IPS-20b (cell line): ENCODE measurements at regions not wholly inside any gene's neighbourhood (a gene's known extent, or its start where the extent isn't known, plus 50 kb on each side); places are given as distances from the start of the nearest gene placed in this dataset.

Source experiments
- H3K27ac ChIP-seq: one replicate; pipeline ENCODE4 v1.5.1; 2013; ENCODE audit warnings: low read length
- H3K27me3 ChIP-seq: 2 replicates; pipeline ENCODE4 v1.6.1; 2013; ENCODE audit warnings: mild to moderate bottlenecking, low read length, inconsistent platforms; ENCODE audit not compliant: insufficient read depth
- H3K36me3 ChIP-seq: 2 replicates; pipeline ENCODE4 v1.6.1; 2013; ENCODE audit warnings: low read depth, mild to moderate bottlenecking, inconsistent platforms, low read length, moderate library complexity; ENCODE audit not compliant: insufficient read depth
- H3K4me1 ChIP-seq: 2 replicates; pipeline ENCODE4 v1.6.1; 2013; ENCODE audit warnings: mild to moderate bottlenecking, control low read depth, inconsistent platforms, low read length, moderate library complexity; ENCODE audit not compliant: insufficient read depth
- H3K4me3 ChIP-seq: 2 replicates; pipeline ENCODE4 v1.5.1; 2013; ENCODE audit warnings: mild to moderate bottlenecking, low read length, inconsistent platforms
- H3K9ac ChIP-seq: 2 replicates; pipeline ENCODE4 v1.6.1; 2013; ENCODE audit warnings: low read depth, mild to moderate bottlenecking, inconsistent platforms, low read length, moderate library complexity
- H3K9me3 ChIP-seq: 2 replicates; pipeline ENCODE4 v1.6.1; 2013; ENCODE audit warnings: mild to moderate bottlenecking, low read depth, low read length, inconsistent platforms; ENCODE audit not compliant: insufficient read depth

DNA sequence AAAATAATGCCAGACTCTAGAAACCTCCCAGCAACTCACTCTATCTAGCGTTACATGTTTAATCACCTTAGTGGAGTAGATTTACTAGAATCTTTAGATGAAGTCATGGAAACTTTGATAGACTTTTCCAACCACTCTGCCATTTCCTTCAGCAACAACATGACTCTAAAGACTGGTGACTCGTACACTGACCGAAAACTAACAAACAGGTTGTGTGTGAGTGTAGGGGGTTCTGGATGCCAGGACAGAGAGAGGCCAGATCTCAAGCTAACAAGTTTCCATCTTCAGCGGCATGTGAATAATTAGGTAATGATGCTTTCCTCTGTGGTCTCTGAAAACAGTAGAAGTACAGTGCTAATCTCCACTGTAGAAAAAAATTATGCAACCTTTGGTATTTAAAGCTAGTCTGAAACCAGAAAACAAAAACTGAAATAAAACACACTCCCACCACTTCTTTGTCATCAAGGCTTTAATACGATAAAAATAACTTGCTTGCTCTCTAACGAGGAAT lies 286.4 kb downstream of the PRDM5 start:
- Histone ChIP-seq H3K9me3 (no peaks in the 10 kb centered on the region), H3K36me3 (no peaks in the 10 kb centered on the region), H3K4me3 (no peak overlapping the region), H3K9ac (no peak overlapping the region), H3K27ac (no peak overlapping the region), H3K4me1 (no peaks in the 10 kb centered on the region; the same call in 1 of the 2 replicates), H3K27me3 (no peaks in the 10 kb centered on the region)

DNA sequence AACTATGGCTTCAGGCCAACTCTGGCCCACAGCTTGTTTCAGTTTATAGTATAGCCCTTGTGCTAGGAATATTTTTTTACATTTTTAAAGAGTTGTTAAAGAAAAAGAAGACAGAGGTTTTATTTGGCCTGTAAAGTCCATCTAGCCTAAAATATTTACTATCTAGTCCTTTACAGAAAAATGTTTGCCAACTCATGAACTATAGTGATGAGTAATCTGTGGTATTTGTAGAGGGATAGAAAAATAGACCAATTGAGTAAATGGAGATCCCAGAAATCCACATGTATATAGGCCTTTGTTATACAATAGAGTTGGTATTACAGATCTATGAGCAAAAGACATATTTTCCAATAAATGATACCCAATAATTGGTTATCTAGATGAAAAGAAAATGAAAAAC lies 288.7 kb downstream of the PRDM5 start:
- Histone ChIP-seq H3K36me3 (no peaks in the 10 kb centered on the region), H3K4me3 (no peak overlapping the region), H3K27ac (no peak overlapping the region), H3K9ac (no peak overlapping the region), H3K27me3 (no peaks in the 10 kb centered on the region), H3K4me1 (no peaks in the 10 kb centered on the region; the same call in 1 of the 2 replicates), H3K9me3 (no peaks in the 10 kb centered on the region)

DNA sequence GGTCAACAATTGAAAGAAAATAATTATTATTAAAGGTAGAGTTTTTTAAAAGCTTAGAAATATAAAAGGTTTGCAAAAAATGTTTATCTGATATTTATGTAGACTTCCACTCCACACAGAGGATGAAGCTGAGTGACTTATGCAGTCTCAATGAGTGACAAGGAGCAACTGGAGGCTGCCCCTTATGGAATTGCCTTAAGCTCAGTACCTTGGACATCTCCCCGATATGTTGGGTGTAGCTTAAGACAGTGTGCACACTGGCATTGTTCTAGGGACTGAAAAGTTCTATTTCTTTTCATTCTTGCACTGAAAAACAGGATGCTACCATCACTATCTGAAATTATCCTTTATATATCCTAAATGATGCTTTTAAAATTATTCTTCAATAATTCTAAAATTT lies 292.1 kb downstream of the PRDM5 start:
- Histone ChIP-seq H3K4me3 (no peak overlapping the region), H3K4me1 (no peaks in the 10 kb centered on the region; the same call in 1 of the 2 replicates), H3K9ac (no peak overlapping the region)

DNA sequence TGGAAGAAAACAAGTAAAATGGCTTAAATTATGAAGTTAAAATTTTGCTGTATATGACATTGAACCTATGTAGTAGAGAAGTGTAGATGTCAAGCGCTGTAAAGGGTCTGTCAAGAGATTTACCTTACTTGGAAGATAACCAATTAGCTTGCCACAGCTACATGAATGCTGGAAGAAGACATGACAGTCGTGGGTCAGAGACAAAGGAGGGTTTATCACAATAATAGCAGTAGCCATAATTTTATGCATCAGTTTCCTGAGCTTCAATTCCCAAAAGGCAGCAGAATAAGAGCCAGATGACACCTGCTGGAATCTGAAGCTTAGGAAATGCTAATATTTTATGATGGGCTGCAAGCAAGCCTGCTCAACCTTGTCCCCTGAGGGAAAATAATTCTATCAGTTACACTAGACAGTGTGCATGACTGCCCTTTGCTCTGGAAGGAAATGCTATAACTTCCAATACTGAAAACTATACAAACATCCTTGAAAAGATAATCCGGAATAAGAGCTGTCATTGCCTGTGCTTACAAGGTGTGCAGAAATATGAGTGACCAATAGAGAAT lies 292.9 kb downstream of the PRDM5 start:
- Histone ChIP-seq H3K9ac (no peak overlapping the region), H3K27ac (no peak overlapping the region), H3K9me3 (no peaks in the 10 kb centered on the region), H3K27me3 (no peaks in the 10 kb centered on the region), H3K4me3 (no peak overlapping the region), H3K4me1 (no peaks in the 10 kb centered on the region), H3K36me3 (no peaks in the 10 kb centered on the region)

More for the DNA sequence above, 292.1 kb downstream of the PRDM5 start:
- no peaks in the 10 kb centered on the region for H3K9me3 ChIP-seq
- no peak overlapping the region for H3K27ac ChIP-seq
- H3K36me3 ChIP-seq = no peaks in the 10 kb centered on the region
- H3K27me3 ChIP-seq = no peaks in the 10 kb centered on the region

DNA sequence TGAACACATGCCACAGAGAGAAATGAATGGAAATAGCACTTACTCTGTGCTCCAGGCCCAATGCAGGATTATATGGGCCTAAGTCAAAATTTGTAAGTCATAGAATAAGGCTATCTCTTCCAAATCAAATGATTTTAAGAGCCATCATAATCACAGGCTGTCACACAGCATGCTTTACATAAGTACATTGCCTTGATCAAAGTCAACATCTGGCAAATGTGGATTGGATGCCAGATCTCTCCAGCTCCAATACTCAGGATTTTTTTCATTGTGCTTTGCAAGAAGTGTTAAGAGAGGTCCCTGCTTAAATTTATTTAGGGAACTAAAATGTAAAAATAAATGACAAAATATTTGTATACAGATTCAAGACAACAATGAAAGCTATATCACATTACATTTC lies 299.9 kb downstream of the PRDM5 start:
- H3K9me3 ChIP-seq = no peaks in the 10 kb centered on the region
- H3K27me3 ChIP-seq = no peaks in the 10 kb centered on the region
- no peak overlapping the region for H3K27ac ChIP-seq
- H3K4me1 ChIP-seq = no peaks in the 10 kb centered on the region
- H3K36me3 ChIP-seq = no peaks in the 10 kb centered on the region
- no peak overlapping the region for H3K9ac ChIP-seq
- no peak overlapping the region for H3K4me3 ChIP-seq

DNA sequence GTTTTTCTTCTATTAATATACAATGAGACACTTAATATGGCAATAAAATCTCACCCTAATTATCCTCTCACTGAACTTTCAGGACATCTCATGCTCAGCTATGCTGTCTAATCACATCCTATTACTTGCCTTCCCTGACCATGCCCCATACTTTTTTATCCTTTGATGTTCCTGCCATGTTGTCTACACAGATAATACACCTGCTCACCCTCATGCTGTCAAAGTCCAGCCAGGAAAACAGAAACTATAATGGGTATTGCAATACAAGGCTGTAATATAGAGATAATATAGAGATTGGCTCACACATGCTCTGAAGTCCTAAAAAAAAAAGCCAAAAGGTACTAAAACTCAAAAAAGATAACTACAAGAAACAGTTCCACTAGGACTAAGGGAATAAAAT lies 305.4 kb downstream of the PRDM5 start:
- Histone ChIP-seq H3K9ac (no peak overlapping the region), H3K9me3 (no peaks in the 10 kb centered on the region), H3K4me3 (no peak overlapping the region), H3K27me3 (no peaks in the 10 kb centered on the region), H3K36me3 (no peaks in the 10 kb centered on the region), H3K4me1 (no peaks in the 10 kb centered on the region), H3K27ac (no peak overlapping the region)

DNA sequence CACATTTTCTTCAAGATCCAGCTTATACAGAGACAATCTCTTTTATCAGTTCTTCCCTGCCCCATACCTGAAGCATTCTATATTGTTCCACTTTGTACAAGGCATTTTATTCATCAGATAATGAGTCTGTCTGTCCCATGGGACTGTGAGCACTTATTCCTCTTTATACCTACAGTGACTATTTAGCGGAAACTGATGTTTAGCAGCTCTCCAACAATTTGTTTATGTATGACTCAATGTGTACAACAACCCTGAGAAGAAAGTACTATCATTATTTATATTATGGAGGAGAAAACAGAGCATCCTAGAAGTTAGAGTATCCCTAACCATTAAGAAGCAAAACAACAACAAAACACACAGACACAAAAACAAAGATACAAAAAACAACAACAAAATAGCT lies 306.5 kb downstream of the PRDM5 start:
- no peaks in the 10 kb centered on the region for H3K4me1 ChIP-seq
- no peaks in the 10 kb centered on the region for H3K27me3 ChIP-seq
- H3K9me3 ChIP-seq = no peaks in the 10 kb centered on the region
- no peak overlapping the region for H3K9ac ChIP-seq
- no peaks in the 10 kb centered on the region for H3K36me3 ChIP-seq
- H3K27ac ChIP-seq = no peak overlapping the region
- H3K4me3 ChIP-seq = no peak overlapping the region

DNA sequence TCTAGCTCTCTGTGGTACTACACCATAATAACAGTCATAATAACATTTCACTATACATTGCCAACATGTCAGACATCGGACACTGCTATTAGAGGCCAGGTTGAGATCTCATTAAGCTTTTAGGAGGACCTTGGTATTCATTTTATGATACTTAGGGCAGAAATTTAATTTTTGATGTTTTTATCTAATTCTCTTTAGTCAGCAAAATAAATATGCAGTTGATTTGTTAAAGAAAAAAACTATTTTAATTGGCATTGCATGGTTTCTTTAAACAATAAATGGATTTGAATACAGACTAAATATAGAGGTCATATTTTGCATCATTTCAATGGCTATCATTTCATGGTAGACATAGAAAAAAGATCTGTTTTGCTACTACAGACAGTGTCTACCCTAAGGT lies 308.7 kb downstream of the PRDM5 start:
- no peaks in the 10 kb centered on the region for H3K9me3 ChIP-seq
- H3K27me3 ChIP-seq = no peaks in the 10 kb centered on the region
- H3K4me3 ChIP-seq = no peak overlapping the region
- no peak overlapping the region for H3K9ac ChIP-seq
- H3K4me1 ChIP-seq = no peaks in the 10 kb centered on the region
- H3K36me3 ChIP-seq = no peaks in the 10 kb centered on the region
- no peak overlapping the region for H3K27ac ChIP-seq

DNA sequence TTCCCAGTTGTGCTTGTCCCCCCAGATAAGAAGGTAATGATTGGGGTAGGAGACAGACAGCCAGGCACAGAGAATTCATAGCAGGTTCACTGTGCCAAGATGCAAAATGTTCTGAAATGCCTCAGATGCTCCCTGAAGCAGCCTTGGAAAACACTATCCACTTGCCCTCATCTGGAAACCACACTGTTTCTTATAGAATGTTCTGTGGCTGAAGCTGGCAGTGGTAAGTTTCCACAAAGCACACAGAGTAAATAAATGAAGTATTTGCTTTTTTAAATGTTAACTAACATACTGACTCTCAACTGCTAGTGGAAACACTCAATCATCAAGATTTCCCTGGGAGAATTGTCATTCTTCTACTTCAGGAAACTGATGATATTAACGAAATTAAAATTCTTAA lies 311.4 kb downstream of the PRDM5 start:
- H3K9me3 ChIP-seq = peaks cover 6% of the 10 kb centered on the region; the same call in 1 of the 2 replicates
- no peaks in the 10 kb centered on the region for H3K27me3 ChIP-seq
- H3K4me3 ChIP-seq = no peak overlapping the region
- no peak overlapping the region for H3K27ac ChIP-seq
- H3K36me3 ChIP-seq = no peaks in the 10 kb centered on the region
- no peak overlapping the region for H3K9ac ChIP-seq
- no peaks in the 10 kb centered on the region for H3K4me1 ChIP-seq

DNA sequence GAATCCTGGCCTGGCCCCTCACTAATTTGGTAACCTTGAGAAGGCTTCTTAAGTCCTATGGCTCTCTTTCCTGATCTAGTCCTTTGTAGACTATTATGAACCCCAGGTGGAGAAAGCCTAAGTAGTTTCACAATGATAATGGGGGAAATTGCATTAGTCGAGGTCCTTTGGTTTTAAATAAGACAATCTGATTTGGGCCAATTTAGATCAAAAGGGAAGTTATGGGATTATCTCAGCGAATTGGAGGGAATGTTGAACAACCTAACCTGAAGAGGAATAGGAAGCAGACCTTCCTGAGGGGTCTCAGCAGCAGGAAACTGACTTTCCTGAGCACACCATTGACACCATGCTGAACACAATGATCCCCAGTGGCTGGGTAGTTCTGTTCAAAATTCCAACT lies 331.5 kb downstream of the PRDM5 start:
- H3K4me3 ChIP-seq = no peak overlapping the region
- no peaks in the 10 kb centered on the region for H3K27me3 ChIP-seq
- H3K9me3 ChIP-seq = no peaks in the 10 kb centered on the region
- H3K9ac ChIP-seq = no peak overlapping the region
- no peaks in the 10 kb centered on the region for H3K4me1 ChIP-seq
- H3K27ac ChIP-seq = no peak overlapping the region
- no peaks in the 10 kb centered on the region for H3K36me3 ChIP-seq

DNA sequence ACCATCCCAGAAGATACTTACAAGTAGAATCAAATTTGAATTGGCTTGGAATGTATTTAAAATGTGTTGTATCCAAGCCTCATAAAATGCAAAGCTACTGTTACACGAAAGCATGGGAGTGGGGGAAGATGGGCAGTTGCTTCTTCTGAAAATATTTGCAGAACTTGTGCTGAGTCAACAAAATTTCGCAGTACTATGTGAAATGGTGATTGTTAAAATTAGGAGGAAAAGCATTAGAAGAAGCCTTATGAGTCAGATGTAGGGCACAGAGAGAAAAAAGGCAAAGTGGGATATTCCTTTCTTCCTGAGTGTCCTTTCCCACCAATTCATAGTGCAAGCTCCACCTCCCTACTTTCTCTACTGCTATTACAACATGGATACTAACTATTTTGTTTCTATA lies 332.7 kb downstream of the PRDM5 start:
- H3K36me3 ChIP-seq = no peaks in the 10 kb centered on the region
- H3K4me1 ChIP-seq = no peaks in the 10 kb centered on the region
- no peak overlapping the region for H3K27ac ChIP-seq
- no peaks in the 10 kb centered on the region; the same call in 1 of the 2 replicates for H3K9me3 ChIP-seq
- no peak overlapping the region for H3K9ac ChIP-seq
- no peak overlapping the region for H3K4me3 ChIP-seq
- no peaks in the 10 kb centered on the region for H3K27me3 ChIP-seq

DNA sequence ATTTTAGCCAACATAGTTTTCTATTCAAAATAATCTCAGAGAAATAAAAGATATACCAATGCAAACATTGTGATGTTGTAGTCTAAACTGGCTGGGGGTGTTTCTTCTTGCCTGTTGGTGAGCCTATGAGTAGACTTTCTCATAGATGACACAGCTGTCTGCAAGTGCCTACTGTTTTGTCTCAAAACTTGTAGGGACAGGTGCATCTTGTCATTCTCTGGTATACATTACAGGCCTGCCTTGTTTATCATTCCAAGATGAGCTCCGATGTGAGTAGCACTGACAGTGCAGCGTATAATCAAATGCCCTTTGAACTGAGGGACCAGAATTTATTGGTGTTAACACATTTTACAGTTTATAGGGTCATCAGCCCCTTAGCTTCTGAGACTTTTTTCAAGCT lies 353.8 kb downstream of the PRDM5 start:
- Histone ChIP-seq H3K9ac (no peak overlapping the region), H3K27ac (no peak overlapping the region), H3K4me1 (no peaks in the 10 kb centered on the region), H3K4me3 (no peak overlapping the region), H3K36me3 (no peaks in the 10 kb centered on the region), H3K27me3 (no peaks in the 10 kb centered on the region), H3K9me3 (no peaks in the 10 kb centered on the region)
